Neuron (in vitro differentiated cells): ENCODE measurements at regions not wholly inside any gene's neighbourhood (a gene's known extent, or its start where the extent isn't known, plus 50 kb on each side); places are given as distances from the start of the nearest gene placed in this dataset.
"Not testable (repeated sequence)": the region's sequence is repeated elsewhere in the genome, so short reads cannot be mapped to it uniquely, and the experiment has no call there.

Source experiments
- H2AFZ ChIP-seq: one replicate; pipeline ENCODE4 v1.6.1; 2013; ENCODE audit warnings: low read depth, mild to moderate bottlenecking, inconsistent platforms, low read length, moderate library complexity
- H3K27me3 ChIP-seq: one replicate; pipeline ENCODE4 v1.6.1; 2013; ENCODE audit warnings: low read length; ENCODE audit not compliant: insufficient read depth
- H3K36me3 ChIP-seq: one replicate; pipeline ENCODE4 v1.6.1; 2013; ENCODE audit warnings: low read length; ENCODE audit not compliant: insufficient read depth
- H3K4me1 ChIP-seq: one replicate; pipeline ENCODE4 v1.6.1; 2013; ENCODE audit warnings: low read length; ENCODE audit not compliant: insufficient read depth
- H3K4me3 ChIP-seq: 2 replicates; pipeline ENCODE4 v1.5.1; 2013; ENCODE audit warnings: mild to moderate bottlenecking, low read length, moderate library complexity
- H3K9me3 ChIP-seq: one replicate; pipeline ENCODE4 v1.6.1; 2013; ENCODE audit warnings: low read length

- no peaks in the 10 kb centered on the region for H3K4me1 ChIP-seq
- no peaks in the 10 kb centered on the region for H3K36me3 ChIP-seq
- no peak overlapping the region for H2AFZ ChIP-seq
- H3K4me3 ChIP-seq, result no peak overlapping the region
- H3K9me3 ChIP-seq, result no peaks in the 10 kb centered on the region
- no peaks in the 10 kb centered on the region for H3K27me3 ChIP-seq
Observed at GRCh38 chr7:120190566-120190965, 82.4 kb upstream of the KCND2 start.

- H2AFZ ChIP-seq, H3K4me1 ChIP-seq, H3K9me3 ChIP-seq, H3K27me3 ChIP-seq, H3K36me3 ChIP-seq, H3K4me3 ChIP-seq: not testable (repeated sequence)
Observed at GRCh38 chr7:120191423-120191822, 81.6 kb upstream of the KCND2 start.

- Histone ChIP-seq H3K4me3 (no peak overlapping the region), H3K27me3 (no peaks in the 10 kb centered on the region), H2AFZ (no peak overlapping the region), H3K4me1 (no peaks in the 10 kb centered on the region), H3K9me3 (no peaks in the 10 kb centered on the region), H3K36me3 (no peaks in the 10 kb centered on the region)
Observed at GRCh38 chr7:120201290-120201689, 71.7 kb upstream of the KCND2 start.

DNA sequence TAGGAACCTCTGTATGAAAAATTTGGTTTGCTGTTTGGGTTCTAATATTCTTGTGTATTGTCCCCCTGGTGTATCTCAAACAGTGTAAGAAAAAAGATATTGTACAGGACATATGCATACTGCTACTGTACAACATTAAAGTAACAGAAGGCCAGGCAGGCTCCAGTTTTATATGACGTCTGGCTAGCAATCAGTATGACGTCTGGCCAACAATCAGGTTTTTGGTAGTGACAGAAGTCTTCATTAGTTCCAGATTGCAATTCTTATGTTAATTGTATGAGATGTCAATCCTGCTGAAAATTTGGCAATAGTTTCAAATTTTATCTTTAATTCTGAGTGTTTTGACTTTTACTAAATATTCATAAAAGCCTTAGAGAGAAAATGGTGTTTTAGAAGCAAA is 67.9 kb upstream of the KCND2 start:
- H3K36me3 ChIP-seq, result no peaks in the 10 kb centered on the region
- no peak overlapping the region for H3K4me3 ChIP-seq
- H2AFZ ChIP-seq, result no peak overlapping the region
- H3K27me3 ChIP-seq, result no peaks in the 10 kb centered on the region
- peaks cover 6% of the 10 kb centered on the region for H3K4me1 ChIP-seq
- H3K9me3 ChIP-seq, result no peaks in the 10 kb centered on the region

DNA sequence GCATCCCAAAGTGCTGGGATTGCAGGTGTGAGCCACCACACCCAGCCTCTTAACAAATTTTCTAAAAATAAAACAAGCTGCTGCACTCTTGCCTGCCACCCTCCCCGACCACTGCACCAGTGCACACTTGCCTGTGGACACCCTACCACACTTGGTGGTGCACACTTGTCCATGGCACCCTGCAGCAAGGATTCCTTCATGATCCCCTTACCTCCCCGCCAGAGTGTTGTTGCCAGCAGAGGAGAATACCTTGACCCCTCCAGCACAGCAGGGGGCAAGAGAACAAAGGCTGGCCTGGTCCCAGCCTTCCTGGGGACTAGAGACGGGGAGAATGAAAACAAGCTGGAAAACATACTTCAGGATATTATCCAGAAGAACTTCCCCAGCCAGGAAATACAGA is 65.9 kb upstream of the KCND2 start:
- Histone ChIP-seq H3K27me3 (no peaks in the 10 kb centered on the region), H3K4me3 (no peak overlapping the region), H3K36me3 (no peaks in the 10 kb centered on the region), H3K4me1 (peaks cover 6% of the 10 kb centered on the region), H2AFZ (no peak overlapping the region), H3K9me3 (no peaks in the 10 kb centered on the region)

- H3K36me3 ChIP-seq, result no peaks in the 10 kb centered on the region
- H3K27me3 ChIP-seq, result no peaks in the 10 kb centered on the region
- H3K9me3 ChIP-seq, result no peaks in the 10 kb centered on the region
- no peak overlapping the region for H3K4me3 ChIP-seq
- no peak overlapping the region for H2AFZ ChIP-seq
- no peaks in the 10 kb centered on the region for H3K4me1 ChIP-seq
Observed at GRCh38 chr7:120215654-120216053, 57.3 kb upstream of the KCND2 start.

DNA sequence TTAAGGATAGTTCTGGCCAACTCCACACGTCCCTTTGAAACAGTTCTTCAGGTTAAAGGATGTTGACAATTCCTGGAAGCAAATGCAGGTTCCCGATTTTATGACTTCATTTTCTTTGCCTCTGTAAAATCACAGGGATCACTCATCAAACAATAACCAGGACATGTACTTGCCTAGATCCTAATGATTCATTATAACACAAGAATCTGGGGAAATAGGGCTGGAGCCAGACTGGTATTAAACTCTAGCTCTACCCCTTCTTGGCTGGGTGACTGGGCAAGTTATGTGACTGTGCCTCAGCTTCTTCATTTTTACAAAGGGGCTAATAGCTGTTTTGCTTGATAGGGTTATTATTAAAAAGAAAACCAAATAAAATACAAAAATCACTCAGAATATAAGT is 56.0 kb upstream of the KCND2 start:
- H3K4me3 ChIP-seq, result no peak overlapping the region
- H3K9me3 ChIP-seq, result no peaks in the 10 kb centered on the region
- H3K4me1 ChIP-seq, result no peaks in the 10 kb centered on the region
- no peak overlapping the region for H2AFZ ChIP-seq
- H3K36me3 ChIP-seq, result no peaks in the 10 kb centered on the region
- H3K27me3 ChIP-seq, result no peaks in the 10 kb centered on the region

GRCh38 chr7:120218712-120219111 is 54.3 kb upstream of the KCND2 start:
- H3K27me3 ChIP-seq, result no peaks in the 10 kb centered on the region
- no peaks in the 10 kb centered on the region for H3K9me3 ChIP-seq
- H3K4me1 ChIP-seq, result no peaks in the 10 kb centered on the region
- no peaks in the 10 kb centered on the region for H3K36me3 ChIP-seq
- no peak overlapping the region for H3K4me3 ChIP-seq
- H2AFZ ChIP-seq, result no peak overlapping the region

DNA sequence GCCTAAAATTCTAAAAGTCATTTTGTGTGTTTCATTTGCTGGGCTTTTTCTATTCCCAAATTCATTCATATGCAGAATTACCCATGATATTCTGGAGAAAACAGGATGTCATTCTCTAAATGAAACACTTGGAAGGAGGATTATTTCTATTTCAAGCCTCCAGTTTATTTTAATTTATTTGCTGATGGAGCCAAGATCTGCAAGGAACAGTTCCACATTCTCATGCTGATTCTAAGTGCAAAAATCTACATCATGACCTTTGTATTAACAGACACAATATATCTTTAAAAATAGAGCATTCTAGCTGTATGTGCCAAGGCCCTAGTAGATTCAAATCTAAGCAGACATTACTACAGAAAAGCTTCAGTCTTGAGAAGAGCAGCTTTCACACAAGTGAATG is 51.3 kb upstream of the KCND2 start:
- no peaks in the 10 kb centered on the region for H3K4me1 ChIP-seq
- H3K36me3 ChIP-seq, result no peaks in the 10 kb centered on the region
- no peaks in the 10 kb centered on the region for H3K9me3 ChIP-seq
- H2AFZ ChIP-seq, result no peak overlapping the region
- H3K27me3 ChIP-seq, result no peaks in the 10 kb centered on the region
- H3K4me3 ChIP-seq, result no peak overlapping the region
